C4-2B (cell line): ENCODE measurements at regions not wholly inside any gene's neighbourhood (a gene's known extent, or its start where the extent isn't known, plus 50 kb on each side); places are given as distances from the start of the nearest gene placed in this dataset.

Experiments
- CTCF ChIP-seq: fragments of 450-650 bp; conservative IDR thresholded peaks from 2 replicates; pipeline ENCODE4 v1.5.1; 2017; ENCODE audit warnings: mild to moderate bottlenecking
- ZFX ChIP-seq: fragments of 450-650 bp; IDR thresholded peaks from 2 replicates; pipeline ENCODE4 v1.6.1; 2017

DNA sequence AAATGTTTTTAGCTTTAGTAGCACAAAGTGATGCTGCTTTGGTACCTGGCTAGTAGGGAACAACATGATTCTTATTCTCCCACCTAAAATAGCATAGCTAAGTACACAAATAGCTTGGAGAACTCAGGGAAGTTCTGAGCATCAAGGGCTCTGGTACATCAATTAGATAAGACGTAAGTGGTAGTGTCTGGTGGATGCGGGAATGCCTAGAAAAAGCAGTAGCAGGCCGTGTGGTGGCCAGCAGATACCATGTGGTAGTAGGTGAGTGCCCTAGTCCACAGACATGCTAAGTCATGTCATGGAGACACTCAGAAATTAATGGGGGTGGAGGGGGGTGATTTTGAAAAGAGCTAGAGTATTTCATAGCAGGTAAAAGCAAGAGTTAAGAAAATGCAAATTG, 347.3 kb upstream of the NOCT start:
- no peak for TF ChIP-seq CTCF
- no peak for TF ChIP-seq ZFX
